BE2C (cell line): ENCODE measurements at regions not wholly inside any gene's neighbourhood (a gene's known extent, or its start where the extent isn't known, plus 50 kb on each side); places are given as distances from the start of the nearest gene placed in this dataset.

Experiments used
- DNase-seq: peaks from one replicate; pipeline ENCODE4 v3.0.0-alpha.2; 2020
- H3K27me3 ChIP-seq: fragments of 250-450 bp; sonication (Bioruptor Pico); 2 replicates; pipeline ENCODE4 v1.5.1; 2020; ENCODE audit warnings: mild to moderate bottlenecking
- H3K36me3 ChIP-seq: fragments of 250-450 bp; sonication (Bioruptor Pico); 2 replicates; pipeline ENCODE4 v1.5.1; 2020; ENCODE audit warnings: mild to moderate bottlenecking
- H3K4me1 ChIP-seq: fragments of 250-450 bp; sonication (Bioruptor Pico); 2 replicates; pipeline ENCODE4 v1.5.1; 2020
- H3K4me3 ChIP-seq: 2 replicates; pipeline ENCODE4 v1.5.1; 2011; ENCODE audit warnings: low read depth, low read length
- H3K9me3 ChIP-seq: fragments of 250-450 bp; sonication (Bioruptor Pico); 2 replicates; pipeline ENCODE4 v1.5.1; 2020
- TF ChIP-seq, protein P1 (sequence below): IDR thresholded peaks from 2 replicates; pipeline ENCODE4 v1.5.1; 2012; ENCODE audit warnings: mild to moderate bottlenecking, low read depth, low read length

DNA sequence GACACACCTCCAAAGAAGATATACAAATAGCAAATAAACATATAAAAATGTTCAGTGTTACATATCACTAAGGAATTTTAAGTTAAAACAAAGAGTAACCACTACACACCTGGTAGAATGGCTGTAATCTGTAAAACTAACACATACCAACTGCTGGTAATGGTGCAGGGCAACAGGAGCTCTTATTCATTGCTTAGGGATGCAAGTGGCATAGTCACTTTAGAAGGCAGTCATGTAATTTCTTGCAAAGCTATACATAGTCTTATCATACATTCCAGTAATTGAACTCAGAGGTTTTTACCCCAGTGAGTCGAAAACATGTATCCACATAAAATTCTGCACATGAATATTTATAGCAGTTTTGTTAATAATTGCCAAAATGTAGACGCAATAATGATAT, 906.8 kb upstream of the CITED2 start:
- DNase-seq: no peak
- H3K9me3 ChIP-seq: no peaks in the 10 kb centered on the region
- H3K36me3 ChIP-seq: no peaks in the 10 kb centered on the region
- TF ChIP-seq, protein P1, sequence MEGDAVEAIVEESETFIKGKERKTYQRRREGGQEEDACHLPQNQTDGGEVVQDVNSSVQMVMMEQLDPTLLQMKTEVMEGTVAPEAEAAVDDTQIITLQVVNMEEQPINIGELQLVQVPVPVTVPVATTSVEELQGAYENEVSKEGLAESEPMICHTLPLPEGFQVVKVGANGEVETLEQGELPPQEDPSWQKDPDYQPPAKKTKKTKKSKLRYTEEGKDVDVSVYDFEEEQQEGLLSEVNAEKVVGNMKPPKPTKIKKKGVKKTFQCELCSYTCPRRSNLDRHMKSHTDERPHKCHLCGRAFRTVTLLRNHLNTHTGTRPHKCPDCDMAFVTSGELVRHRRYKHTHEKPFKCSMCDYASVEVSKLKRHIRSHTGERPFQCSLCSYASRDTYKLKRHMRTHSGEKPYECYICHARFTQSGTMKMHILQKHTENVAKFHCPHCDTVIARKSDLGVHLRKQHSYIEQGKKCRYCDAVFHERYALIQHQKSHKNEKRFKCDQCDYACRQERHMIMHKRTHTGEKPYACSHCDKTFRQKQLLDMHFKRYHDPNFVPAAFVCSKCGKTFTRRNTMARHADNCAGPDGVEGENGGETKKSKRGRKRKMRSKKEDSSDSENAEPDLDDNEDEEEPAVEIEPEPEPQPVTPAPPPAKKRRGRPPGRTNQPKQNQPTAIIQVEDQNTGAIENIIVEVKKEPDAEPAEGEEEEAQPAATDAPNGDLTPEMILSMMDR: no peak
- H3K27me3 ChIP-seq: no peaks in the 10 kb centered on the region
- no peaks in the 10 kb centered on the region for H3K4me1 ChIP-seq
- H3K4me3 ChIP-seq: no peak overlapping the region

GRCh38 chr6:140276719-140277118, 902.3 kb upstream of the CITED2 start:
- H3K36me3 ChIP-seq: no peaks in the 10 kb centered on the region
- H3K4me3 ChIP-seq: no peak overlapping the region
- no peaks in the 10 kb centered on the region for H3K9me3 ChIP-seq
- no peak for DNase-seq
- no peaks in the 10 kb centered on the region for H3K27me3 ChIP-seq
- H3K4me1 ChIP-seq: no peaks in the 10 kb centered on the region
- TF ChIP-seq, protein P1: no peak

- no peaks in the 10 kb centered on the region for H3K27me3 ChIP-seq
- no peak for DNase-seq
- TF ChIP-seq, protein P1: no peak
- H3K9me3 ChIP-seq: no peaks in the 10 kb centered on the region
- no peaks in the 10 kb centered on the region for H3K36me3 ChIP-seq
- no peaks in the 10 kb centered on the region for H3K4me1 ChIP-seq
- H3K4me3 ChIP-seq: no peak overlapping the region
Observed at GRCh38 chr6:140276133-140276532, 901.7 kb upstream of the CITED2 start.

GRCh38 chr6:140275725-140276124, 901.3 kb upstream of the CITED2 start:
- Histone ChIP-seq H3K27me3 (no peaks in the 10 kb centered on the region), H3K4me3 (no peak overlapping the region), H3K36me3 (no peaks in the 10 kb centered on the region), H3K4me1 (no peaks in the 10 kb centered on the region), H3K9me3 (no peaks in the 10 kb centered on the region)
- TF ChIP-seq, protein P1: no peak
- no peak for DNase-seq

- no peaks in the 10 kb centered on the region for H3K9me3 ChIP-seq
- H3K4me3 ChIP-seq: no peak overlapping the region
- H3K27me3 ChIP-seq: no peaks in the 10 kb centered on the region
- H3K36me3 ChIP-seq: no peaks in the 10 kb centered on the region
- no peak for DNase-seq
- TF ChIP-seq, protein P1: no peak
- no peaks in the 10 kb centered on the region for H3K4me1 ChIP-seq
Observed at GRCh38 chr6:140274548-140274947, 900.1 kb upstream of the CITED2 start.

GRCh38 chr6:140271759-140272377, 897.4 kb upstream of the CITED2 start:
- TF ChIP-seq, protein P1: no peak
- Histone ChIP-seq H3K27me3 (no peaks in the 10 kb centered on the region), H3K9me3 (no peaks in the 10 kb centered on the region), H3K4me3 (no peak overlapping the region), H3K36me3 (no peaks in the 10 kb centered on the region), H3K4me1 (no peaks in the 10 kb centered on the region)
- no peak for DNase-seq
